ENCODE measurements at regions not wholly inside any gene's neighbourhood (a gene's known extent, or its start where the extent isn't known, plus 50 kb on each side); places are given as distances from the start of the nearest gene placed in this dataset.

DNA sequence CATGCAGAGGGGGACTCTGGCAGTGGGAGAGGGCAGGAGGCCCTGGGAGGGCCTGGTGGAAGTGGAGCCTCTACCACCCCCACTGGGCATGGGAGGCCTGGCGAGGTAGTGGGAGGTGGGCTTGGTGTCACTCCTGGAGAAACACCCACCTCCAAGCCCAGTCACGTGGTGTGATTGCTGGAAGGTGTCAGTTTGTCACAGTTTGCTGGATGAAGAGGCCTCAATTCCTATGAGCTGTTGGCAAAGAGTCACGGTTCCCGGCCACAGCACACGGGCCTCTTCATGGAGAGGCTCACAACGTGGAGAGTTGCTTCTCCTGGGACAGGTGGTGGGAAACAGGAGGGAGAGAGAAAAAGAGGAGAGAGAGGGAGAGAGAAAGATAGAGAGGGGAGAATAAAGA is 684.1 kb upstream of the ARGLU1 start:
- H3K9ac ChIP-seq = no peak overlapping the region
- 70% methylated on average over 5 of the region's 6 CpGs for WGBS (ENCODE audit: low lambda C conversion rate)

DNA sequence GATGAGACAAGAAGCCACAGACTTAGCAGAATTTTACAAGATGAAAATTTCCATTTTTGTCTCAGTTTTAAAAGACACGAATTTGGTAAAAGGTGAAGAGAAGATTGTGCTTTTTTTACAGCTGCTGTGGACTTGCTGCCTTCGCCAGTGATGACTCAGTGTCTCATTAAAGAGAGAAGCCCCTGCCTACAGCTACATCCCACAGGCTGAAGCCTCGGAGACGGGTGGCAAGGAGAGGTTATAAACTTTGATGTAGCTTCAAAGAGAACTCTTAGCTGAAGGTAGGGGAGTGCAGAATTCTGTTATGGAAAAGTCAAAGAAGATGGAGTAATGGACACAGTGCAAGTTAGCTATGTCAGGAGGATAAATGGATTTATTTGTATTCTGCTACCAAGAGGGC is 683.4 kb upstream of the ARGLU1 start:
- Histone ChIP-seq H3K4me2 (no peak overlapping the region), H3K79me2 (ENCODE audit: insufficient read depth) (no peaks in the 10 kb centered on the region), H3F3A (replicated peaks; ENCODE audit: insufficient read depth) (no peaks in the 10 kb centered on the region), H3K9ac (no peak overlapping the region), H3K27ac (ENCODE audit: low read depth in 2 of 2, low read length in 1 of 2) (no peak overlapping the region), H4K20me1 (ENCODE audit: insufficient read depth) (no peaks in the 10 kb centered on the region), H3K36me3 (replicated peaks in 1 of 2; ENCODE audit: control insufficient read depth in 1 of 2, insufficient read depth in 2 of 2, low read length in 1 of 2) (no peaks in the 10 kb centered on the region), H3K9me2 (no peaks in the 10 kb centered on the region), H3K4me1 (ENCODE audit: control insufficient read depth in 1 of 2, insufficient read depth in 2 of 2, low read depth in 1 of 2, low read length in 1 of 2) (peaks cover 0 to 8% of the 10 kb centered on the region in 2 experiments; a peak in 2 of 4 replicates), H3K9me3 (no peaks in the 10 kb centered on the region), H2AFZ (ENCODE audit: low read depth) (no peak overlapping the region), H3K27me3 (ENCODE audit: insufficient read depth) (no peaks in the 10 kb centered on the region), H3K4me3 (ENCODE audit: low read depth in 2 of 2, low read length in 1 of 2) (no peak overlapping the region)
- TF ChIP-seq FOXM1 (IDR thresholded peaks at IDR 0.05; ENCODE audit: low read depth) = no peak
- TF ChIP-seq EZH2phosphoT487 (IDR thresholded peaks at IDR 0.05; ENCODE audit: borderline replicate concordance, low read depth) = no peak
- TF ChIP-seq RFX5 (IDR thresholded peaks at IDR 0.05; ENCODE audit: low read length) = no peak
- no peak for TF ChIP-seq YY1 (IDR thresholded peaks at IDR 0.05; ENCODE audit: low read depth)
- no peak for TF ChIP-seq JUND (IDR thresholded peaks at IDR 0.05)
- no peak for TF ChIP-seq GATA2 (CRISPR knock-in tag; IDR thresholded peaks at IDR 0.05)
- no peak for TF ChIP-seq FOSL2 (IDR thresholded peaks at IDR 0.05; ENCODE audit: borderline replicate concordance, low read depth)
- POLR2A ChIA-PET = no interaction called here
- CTCF ChIA-PET = no interaction called here
- DNase-seq = no peak
- 58% methylated on average over 4 of the region's 4 CpGs for WGBS (ENCODE audit: low lambda C conversion rate)

More for the DNA sequence above, 684.1 kb upstream of the ARGLU1 start:
- H3K9me3 ChIP-seq = no peaks in the 10 kb centered on the region
- peaks cover 0 to 8% of the 10 kb centered on the region in 2 experiments; a peak in 2 of 4 replicates for H3K4me1 ChIP-seq (ENCODE audit: control insufficient read depth in 1 of 2, insufficient read depth in 2 of 2, low read depth in 1 of 2, low read length in 1 of 2)
- no peaks in the 10 kb centered on the region for H4K20me1 ChIP-seq (ENCODE audit: insufficient read depth)
- H2AFZ ChIP-seq (ENCODE audit: low read depth) = no peak overlapping the region
- H3K4me3 ChIP-seq (ENCODE audit: low read depth in 2 of 2, low read length in 1 of 2) = no peak overlapping the region
- DNase-seq = no peak
- no peak for TF ChIP-seq ELF1 (IDR thresholded peaks at IDR 0.05)
- no peak for TF ChIP-seq RAD21 (IDR thresholded peaks at IDR 0.05; ENCODE audit: low read length)
- no peak for TF ChIP-seq GABPA (IDR thresholded peaks at IDR 0.05; ENCODE audit: low read depth)
- H3K9me2 ChIP-seq = no peaks in the 10 kb centered on the region
- H3K4me2 ChIP-seq = no peak overlapping the region
- POLR2A ChIA-PET = no interaction called here
- CTCF ChIA-PET = no interaction called here
- no peaks in the 10 kb centered on the region for H3K79me2 ChIP-seq (ENCODE audit: insufficient read depth)
- H3K27me3 ChIP-seq (ENCODE audit: insufficient read depth) = no peaks in the 10 kb centered on the region
- no peak overlapping the region for H3K27ac ChIP-seq (ENCODE audit: low read depth in 2 of 2, low read length in 1 of 2)
- no peaks in the 10 kb centered on the region for H3K36me3 ChIP-seq (replicated peaks in 1 of 2; ENCODE audit: control insufficient read depth in 1 of 2, insufficient read depth in 2 of 2, low read length in 1 of 2)
- H3F3A ChIP-seq (replicated peaks; ENCODE audit: insufficient read depth) = no peaks in the 10 kb centered on the region

DNA sequence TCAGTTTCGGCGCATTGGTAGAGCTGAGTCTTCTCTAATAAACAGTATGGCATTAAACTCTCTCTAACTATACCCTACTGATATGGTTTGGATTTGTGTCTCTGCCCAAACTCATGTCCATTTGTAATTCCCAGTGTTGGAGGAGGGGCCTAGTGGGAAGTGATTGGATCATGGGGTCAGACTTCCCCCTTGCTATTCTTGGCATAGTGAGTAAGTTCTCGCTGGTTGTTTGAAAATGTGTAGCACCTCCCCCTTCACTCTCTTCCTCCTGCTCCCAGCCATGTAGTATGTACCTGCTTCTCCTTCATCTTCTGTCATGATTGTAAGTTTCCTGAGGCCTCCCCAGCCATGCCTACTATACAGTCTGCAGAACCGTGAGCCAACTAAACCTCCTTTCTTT is 682.7 kb upstream of the ARGLU1 start:
- Histone ChIP-seq H3K27me3 (ENCODE audit: insufficient read depth) (no peaks in the 10 kb centered on the region), H3K27ac (ENCODE audit: low read depth in 2 of 2, low read length in 1 of 2) (no peak overlapping the region), H3K4me1 (ENCODE audit: control insufficient read depth in 1 of 2, insufficient read depth in 2 of 2, low read depth in 1 of 2, low read length in 1 of 2) (peaks cover 0 to 8% of the 10 kb centered on the region in 2 experiments; a peak in 2 of 4 replicates), H3K79me2 (ENCODE audit: insufficient read depth) (no peaks in the 10 kb centered on the region), H3F3A (replicated peaks; ENCODE audit: insufficient read depth) (no peaks in the 10 kb centered on the region), H4K20me1 (ENCODE audit: insufficient read depth) (no peaks in the 10 kb centered on the region), H3K9me3 (no peaks in the 10 kb centered on the region), H3K9me2 (no peaks in the 10 kb centered on the region), H3K4me3 (ENCODE audit: low read depth in 2 of 2, low read length in 1 of 2) (no peak overlapping the region), H3K9ac (no peak overlapping the region), H3K36me3 (replicated peaks in 1 of 2; ENCODE audit: control insufficient read depth in 1 of 2, insufficient read depth in 2 of 2, low read length in 1 of 2) (no peaks in the 10 kb centered on the region), H3K4me2 (no peak overlapping the region), H2AFZ (ENCODE audit: low read depth) (no peak overlapping the region)
- 78% methylated on average over 4 of the region's 4 CpGs for WGBS (ENCODE audit: low lambda C conversion rate)
- CTCF ChIA-PET = no interaction called here
- TF ChIP-seq NRF1 (IDR thresholded peaks at IDR 0.05; ENCODE audit: low read depth, low read length) (no peak), RAD21 (IDR thresholded peaks at IDR 0.05; ENCODE audit: low read length) (no peak), TEAD4 (IDR thresholded peaks at IDR 0.05; ENCODE audit: borderline replicate concordance, insufficient read depth) (no peak), FOXM1 (IDR thresholded peaks at IDR 0.05; ENCODE audit: low read depth) (no peak), ELF1 (IDR thresholded peaks at IDR 0.05) (no peak), EP300 (IDR thresholded peaks at IDR 0.05; ENCODE audit: borderline replicate concordance in 1 of 2, low read depth in 1 of 2, low read length in 1 of 2) (no peak)
- TF ChIP-seq, protein P1, sequence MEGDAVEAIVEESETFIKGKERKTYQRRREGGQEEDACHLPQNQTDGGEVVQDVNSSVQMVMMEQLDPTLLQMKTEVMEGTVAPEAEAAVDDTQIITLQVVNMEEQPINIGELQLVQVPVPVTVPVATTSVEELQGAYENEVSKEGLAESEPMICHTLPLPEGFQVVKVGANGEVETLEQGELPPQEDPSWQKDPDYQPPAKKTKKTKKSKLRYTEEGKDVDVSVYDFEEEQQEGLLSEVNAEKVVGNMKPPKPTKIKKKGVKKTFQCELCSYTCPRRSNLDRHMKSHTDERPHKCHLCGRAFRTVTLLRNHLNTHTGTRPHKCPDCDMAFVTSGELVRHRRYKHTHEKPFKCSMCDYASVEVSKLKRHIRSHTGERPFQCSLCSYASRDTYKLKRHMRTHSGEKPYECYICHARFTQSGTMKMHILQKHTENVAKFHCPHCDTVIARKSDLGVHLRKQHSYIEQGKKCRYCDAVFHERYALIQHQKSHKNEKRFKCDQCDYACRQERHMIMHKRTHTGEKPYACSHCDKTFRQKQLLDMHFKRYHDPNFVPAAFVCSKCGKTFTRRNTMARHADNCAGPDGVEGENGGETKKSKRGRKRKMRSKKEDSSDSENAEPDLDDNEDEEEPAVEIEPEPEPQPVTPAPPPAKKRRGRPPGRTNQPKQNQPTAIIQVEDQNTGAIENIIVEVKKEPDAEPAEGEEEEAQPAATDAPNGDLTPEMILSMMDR (IDR thresholded peaks at IDR 0.05) = no peak
- POLR2A ChIA-PET = no interaction called here
- DNase-seq = no peak
